Ishikawa (cell line): ENCODE measurements at regions not wholly inside any gene's neighbourhood (a gene's known extent, or its start where the extent isn't known, plus 50 kb on each side); places are given as distances from the start of the nearest gene placed in this dataset.

Experiments used
- CEBPB ChIP-seq: IDR thresholded peaks from 2 replicates; pipeline ENCODE4 v1.6.1; 2012
- EP300 ChIP-seq: IDR thresholded peaks from 2 replicates; pipeline ENCODE4 v1.6.1; 2012; ENCODE audit warnings: borderline replicate concordance
- NFIC ChIP-seq: IDR thresholded peaks from 2 replicates; pipeline ENCODE4 v1.6.1; 2012
- RAD21 ChIP-seq: IDR thresholded peaks from 2 replicates; pipeline ENCODE4 v1.6.1; 2012; ENCODE audit warnings: low read depth
- TAF1 ChIP-seq: IDR thresholded peaks from 2 replicates; pipeline ENCODE4 v1.6.1; 2012; ENCODE audit warnings: low read depth, mild to moderate bottlenecking
- TCF12 ChIP-seq: IDR thresholded peaks from 2 replicates; pipeline ENCODE4 v1.6.1; 2012; ENCODE audit warnings: low read depth
- YY1 ChIP-seq: IDR thresholded peaks from 2 replicates; pipeline ENCODE4 v1.6.1; 2012; ENCODE audit warnings: low read depth
- ZBTB7A ChIP-seq: IDR thresholded peaks from 2 replicates; pipeline ENCODE4 v1.6.1; 2012; ENCODE audit warnings: low read depth
- TF ChIP-seq, protein P1 (sequence below): IDR thresholded peaks from 2 replicates; pipeline ENCODE4 v1.6.1; 2012; ENCODE audit warnings: low read depth, mild to moderate bottlenecking
- TF ChIP-seq, protein P2 (sequence below): IDR thresholded peaks from 2 replicates; pipeline ENCODE4 v1.6.1; 2012
- TF ChIP-seq, protein P3 (sequence below): IDR thresholded peaks from 2 replicates; pipeline ENCODE4 v1.6.1; 2012

DNA sequence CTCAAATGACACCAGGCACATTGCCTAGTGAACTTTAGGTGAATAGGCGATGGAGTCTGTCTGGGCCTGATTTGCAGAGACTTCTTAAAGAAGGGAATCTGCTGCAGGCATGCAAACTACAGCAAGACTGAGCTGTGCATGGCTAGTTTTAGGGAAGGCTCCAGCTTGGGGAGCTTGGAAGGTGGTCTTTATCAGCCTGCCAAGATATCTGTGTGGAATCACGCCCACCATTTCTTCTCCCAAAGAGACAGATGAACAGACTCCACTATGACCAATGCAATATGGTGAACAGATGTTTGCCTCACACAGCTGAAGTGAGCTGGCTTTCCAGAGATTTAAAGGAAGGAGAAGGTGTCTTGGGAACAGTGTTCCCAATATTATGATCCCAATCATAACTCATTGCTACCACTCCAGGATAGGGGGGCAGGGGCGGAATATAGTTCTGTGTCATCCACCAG is 129.0 kb upstream of the HMHB1 start:
- TF ChIP-seq EP300 (no peak), TAF1 (no peak), NFIC (no peak), ZBTB7A (no peak), TCF12 (no peak), YY1 (no peak), CEBPB (no peak), RAD21 (no peak)
- TF ChIP-seq, protein P1, sequence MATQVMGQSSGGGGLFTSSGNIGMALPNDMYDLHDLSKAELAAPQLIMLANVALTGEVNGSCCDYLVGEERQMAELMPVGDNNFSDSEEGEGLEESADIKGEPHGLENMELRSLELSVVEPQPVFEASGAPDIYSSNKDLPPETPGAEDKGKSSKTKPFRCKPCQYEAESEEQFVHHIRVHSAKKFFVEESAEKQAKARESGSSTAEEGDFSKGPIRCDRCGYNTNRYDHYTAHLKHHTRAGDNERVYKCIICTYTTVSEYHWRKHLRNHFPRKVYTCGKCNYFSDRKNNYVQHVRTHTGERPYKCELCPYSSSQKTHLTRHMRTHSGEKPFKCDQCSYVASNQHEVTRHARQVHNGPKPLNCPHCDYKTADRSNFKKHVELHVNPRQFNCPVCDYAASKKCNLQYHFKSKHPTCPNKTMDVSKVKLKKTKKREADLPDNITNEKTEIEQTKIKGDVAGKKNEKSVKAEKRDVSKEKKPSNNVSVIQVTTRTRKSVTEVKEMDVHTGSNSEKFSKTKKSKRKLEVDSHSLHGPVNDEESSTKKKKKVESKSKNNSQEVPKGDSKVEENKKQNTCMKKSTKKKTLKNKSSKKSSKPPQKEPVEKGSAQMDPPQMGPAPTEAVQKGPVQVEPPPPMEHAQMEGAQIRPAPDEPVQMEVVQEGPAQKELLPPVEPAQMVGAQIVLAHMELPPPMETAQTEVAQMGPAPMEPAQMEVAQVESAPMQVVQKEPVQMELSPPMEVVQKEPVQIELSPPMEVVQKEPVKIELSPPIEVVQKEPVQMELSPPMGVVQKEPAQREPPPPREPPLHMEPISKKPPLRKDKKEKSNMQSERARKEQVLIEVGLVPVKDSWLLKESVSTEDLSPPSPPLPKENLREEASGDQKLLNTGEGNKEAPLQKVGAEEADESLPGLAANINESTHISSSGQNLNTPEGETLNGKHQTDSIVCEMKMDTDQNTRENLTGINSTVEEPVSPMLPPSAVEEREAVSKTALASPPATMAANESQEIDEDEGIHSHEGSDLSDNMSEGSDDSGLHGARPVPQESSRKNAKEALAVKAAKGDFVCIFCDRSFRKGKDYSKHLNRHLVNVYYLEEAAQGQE: no peak
- TF ChIP-seq, protein P2, sequence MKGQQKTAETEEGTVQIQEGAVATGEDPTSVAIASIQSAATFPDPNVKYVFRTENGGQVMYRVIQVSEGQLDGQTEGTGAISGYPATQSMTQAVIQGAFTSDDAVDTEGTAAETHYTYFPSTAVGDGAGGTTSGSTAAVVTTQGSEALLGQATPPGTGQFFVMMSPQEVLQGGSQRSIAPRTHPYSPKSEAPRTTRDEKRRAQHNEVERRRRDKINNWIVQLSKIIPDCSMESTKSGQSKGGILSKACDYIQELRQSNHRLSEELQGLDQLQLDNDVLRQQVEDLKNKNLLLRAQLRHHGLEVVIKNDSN: no peak
- TF ChIP-seq, protein P3, sequence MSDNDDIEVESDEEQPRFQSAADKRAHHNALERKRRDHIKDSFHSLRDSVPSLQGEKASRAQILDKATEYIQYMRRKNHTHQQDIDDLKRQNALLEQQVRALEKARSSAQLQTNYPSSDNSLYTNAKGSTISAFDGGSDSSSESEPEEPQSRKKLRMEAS: no peak
